Right kidney (tissue), 1 donor: ENCODE measurements at regions not wholly inside any gene's neighbourhood (a gene's known extent, or its start where the extent isn't known, plus 50 kb on each side); places are given as distances from the start of the nearest gene placed in this dataset.
A peak's percentile ranks its signal among the peaks of the same experiment; 100 is the strongest.

Source experiments
- DNase-seq: peaks from one replicate; pipeline ENCODE4 v3.0.0-alpha.2; 2016

- no peak for DNase-seq
These were observed 581.1 kb downstream of the CAAP1 start for GRCh38 chr9:26311463-26311995.

- DNase-seq = no peak
These were observed 582.3 kb downstream of the CAAP1 start for GRCh38 chr9:26310294-26310693.

GRCh38 chr9:26308328-26308727 lies 584.3 kb downstream of the CAAP1 start:
- no peak for DNase-seq

- DNase-seq = no peak
These were observed 590.9 kb downstream of the CAAP1 start for GRCh38 chr9:26301659-26302058.

GRCh38 chr9:26301046-26301445 lies 591.6 kb downstream of the CAAP1 start:
- DNase-seq = no peak

GRCh38 chr9:26296910-26297572 lies 595.6 kb downstream of the CAAP1 start:
- DNase-seq = no peak

- no peak for DNase-seq
These were observed 599.7 kb downstream of the CAAP1 start for GRCh38 chr9:26292943-26293342.

GRCh38 chr9:26271495-26272122 lies 593.4 kb upstream of the TUSC1 start:
- peak; percentile 19 for DNase-seq

GRCh38 chr9:26266146-26266793 lies 588.0 kb upstream of the TUSC1 start:
- no peak for DNase-seq

GRCh38 chr9:26264709-26265601 lies 586.7 kb upstream of the TUSC1 start:
- no peak for DNase-seq

GRCh38 chr9:26263478-26263877 lies 585.2 kb upstream of the TUSC1 start:
- no peak for DNase-seq

- DNase-seq = no peak
These were observed 584.3 kb upstream of the TUSC1 start for GRCh38 chr9:26262421-26263107.

- DNase-seq = no peak
These were observed 583.5 kb upstream of the TUSC1 start for GRCh38 chr9:26261503-26262330.

- DNase-seq = no peak
These were observed 582.0 kb upstream of the TUSC1 start for GRCh38 chr9:26260238-26260637.

- no peak for DNase-seq
These were observed 569.6 kb upstream of the TUSC1 start for GRCh38 chr9:26247861-26248260.

GRCh38 chr9:26244661-26245451 lies 566.6 kb upstream of the TUSC1 start:
- no peak for DNase-seq

- DNase-seq = no peak
These were observed 565.5 kb upstream of the TUSC1 start for GRCh38 chr9:26243726-26244125.

- DNase-seq = no peak
These were observed 564.9 kb upstream of the TUSC1 start for GRCh38 chr9:26243029-26243697.

- no peak for DNase-seq
These were observed 561.8 kb upstream of the TUSC1 start for GRCh38 chr9:26240020-26240419.

GRCh38 chr9:26237256-26237655 lies 559.0 kb upstream of the TUSC1 start:
- no peak for DNase-seq
